ENCODE measurements at regions not wholly inside any gene's neighbourhood (a gene's known extent, or its start where the extent isn't known, plus 50 kb on each side); places are given as distances from the start of the nearest gene placed in this dataset.

GRCh38 chrX:97672608-97673007, 788.9 kb downstream of the RPA4 start:
- TF ChIP-seq EZH2 (IDR thresholded peaks at IDR 0.05; ENCODE audit: low read length, missing control alignments), result no peak
- no peak for TF ChIP-seq CTCF (conservative IDR thresholded peaks at IDR 0.05 in 1 of 2, IDR thresholded peaks at IDR 0.05 in 1 of 2; ENCODE audit: low read depth in 1 of 2, low read length in 2 of 2)
